KMS-11 (cell line): ENCODE measurements at regions not wholly inside any gene's neighbourhood (a gene's known extent, or its start where the extent isn't known, plus 50 kb on each side); places are given as distances from the start of the nearest gene placed in this dataset.

Experiments
- H2AFZ ChIP-seq: fragments of 200-600 bp; sonication (generic); 2 replicates; pipeline ENCODE4 v1.6.1; 2016; ENCODE audit warnings: antibody characterized with exemption, mixed run types, low read depth
- H3K27ac ChIP-seq: fragments of 200-600 bp; sonication (generic); 2 replicates; pipeline ENCODE4 v1.6.1; 2016; ENCODE audit warnings: mild to moderate bottlenecking, mixed run types
- H3K27me3 ChIP-seq: fragments of 200-600 bp; sonication (generic); 2 replicates; pipeline ENCODE4 v1.6.1; 2017; ENCODE audit warnings: mild to moderate bottlenecking, low read depth, mixed run types, moderate library complexity; ENCODE audit not compliant: insufficient read depth
- H3K36me3 ChIP-seq: fragments of 200-600 bp; sonication (generic); 2 replicates; pipeline ENCODE4 v1.6.1; 2017; ENCODE audit warnings: mild to moderate bottlenecking, mixed run types; ENCODE audit not compliant: insufficient read depth
- H3K4me1 ChIP-seq: fragments of 200-600 bp; sonication (generic); 2 replicates; pipeline ENCODE4 v1.6.1; 2016; ENCODE audit warnings: mild to moderate bottlenecking, low read depth, mixed run types; ENCODE audit not compliant: poor library complexity, severe bottlenecking
- H3K4me2 ChIP-seq: fragments of 200-600 bp; sonication (generic); 2 replicates; pipeline ENCODE4 v1.7.0; 2016; ENCODE audit warnings: mild to moderate bottlenecking, mixed run types
- H3K4me3 ChIP-seq: fragments of 200-600 bp; sonication (generic); IDR thresholded peaks from 2 replicates; pipeline ENCODE4 v1.6.1; 2017; ENCODE audit warnings: low read depth, low read length, mixed read lengths; ENCODE audit not compliant: insufficient read depth
- H3K79me2 ChIP-seq: fragments of 200-600 bp; sonication (generic); 2 replicates; pipeline ENCODE4 v1.6.1; 2016; ENCODE audit warnings: low read depth, mixed run types; ENCODE audit not compliant: insufficient read depth
- H3K9ac ChIP-seq: fragments of 200-600 bp; sonication (generic); 2 replicates; pipeline ENCODE4 v1.6.1; 2016; ENCODE audit warnings: mild to moderate bottlenecking, mixed run types
- H4K20me1 ChIP-seq: fragments of 200-600 bp; sonication (generic); 2 replicates; pipeline ENCODE4 v1.6.1; 2016; ENCODE audit warnings: mild to moderate bottlenecking, mixed run types; ENCODE audit not compliant: insufficient read depth
- TF ChIP-seq, protein P1 (sequence below): fragments of 200-600 bp; sonication (generic); conservative IDR thresholded peaks from 2 replicates; pipeline ENCODE4 v1.6.1; 2017; ENCODE audit warnings: low read depth, mild to moderate bottlenecking, antibody characterized with exemption, low read length, moderate library complexity, mixed read lengths

- H2AFZ ChIP-seq, result no peak overlapping the region
Observed at GRCh38 chr5:92444888-92445287, 1061.8 kb upstream of the ARRDC3 start.

GRCh38 chr5:92435781-92436180 lies 1052.7 kb upstream of the ARRDC3 start:
- H3K36me3 ChIP-seq, result no peaks in the 10 kb centered on the region
- TF ChIP-seq, protein P1, sequence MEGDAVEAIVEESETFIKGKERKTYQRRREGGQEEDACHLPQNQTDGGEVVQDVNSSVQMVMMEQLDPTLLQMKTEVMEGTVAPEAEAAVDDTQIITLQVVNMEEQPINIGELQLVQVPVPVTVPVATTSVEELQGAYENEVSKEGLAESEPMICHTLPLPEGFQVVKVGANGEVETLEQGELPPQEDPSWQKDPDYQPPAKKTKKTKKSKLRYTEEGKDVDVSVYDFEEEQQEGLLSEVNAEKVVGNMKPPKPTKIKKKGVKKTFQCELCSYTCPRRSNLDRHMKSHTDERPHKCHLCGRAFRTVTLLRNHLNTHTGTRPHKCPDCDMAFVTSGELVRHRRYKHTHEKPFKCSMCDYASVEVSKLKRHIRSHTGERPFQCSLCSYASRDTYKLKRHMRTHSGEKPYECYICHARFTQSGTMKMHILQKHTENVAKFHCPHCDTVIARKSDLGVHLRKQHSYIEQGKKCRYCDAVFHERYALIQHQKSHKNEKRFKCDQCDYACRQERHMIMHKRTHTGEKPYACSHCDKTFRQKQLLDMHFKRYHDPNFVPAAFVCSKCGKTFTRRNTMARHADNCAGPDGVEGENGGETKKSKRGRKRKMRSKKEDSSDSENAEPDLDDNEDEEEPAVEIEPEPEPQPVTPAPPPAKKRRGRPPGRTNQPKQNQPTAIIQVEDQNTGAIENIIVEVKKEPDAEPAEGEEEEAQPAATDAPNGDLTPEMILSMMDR, result no peak
- no peaks in the 10 kb centered on the region for H4K20me1 ChIP-seq
- H3K4me1 ChIP-seq, result no peaks in the 10 kb centered on the region
- no peak overlapping the region for H3K9ac ChIP-seq
- H3K27me3 ChIP-seq, result no peaks in the 10 kb centered on the region
- H3K27ac ChIP-seq, result no peak overlapping the region
- H2AFZ ChIP-seq, result no peak overlapping the region
- H3K4me3 ChIP-seq, result no peak overlapping the region
- H3K4me2 ChIP-seq, result no peak overlapping the region
- no peaks in the 10 kb centered on the region for H3K79me2 ChIP-seq

More at GRCh38 chr5:92444888-92445287, 1061.8 kb upstream of the ARRDC3 start:
- no peak overlapping the region for H3K4me3 ChIP-seq
- no peaks in the 10 kb centered on the region for H3K79me2 ChIP-seq
- no peak overlapping the region for H3K9ac ChIP-seq
- TF ChIP-seq, protein P1, result no peak
- no peaks in the 10 kb centered on the region for H3K4me1 ChIP-seq
- H3K27ac ChIP-seq, result no peak overlapping the region
- no peak overlapping the region for H3K4me2 ChIP-seq
- H3K27me3 ChIP-seq, result no peaks in the 10 kb centered on the region
- no peaks in the 10 kb centered on the region for H4K20me1 ChIP-seq
- H3K36me3 ChIP-seq, result no peaks in the 10 kb centered on the region

DNA sequence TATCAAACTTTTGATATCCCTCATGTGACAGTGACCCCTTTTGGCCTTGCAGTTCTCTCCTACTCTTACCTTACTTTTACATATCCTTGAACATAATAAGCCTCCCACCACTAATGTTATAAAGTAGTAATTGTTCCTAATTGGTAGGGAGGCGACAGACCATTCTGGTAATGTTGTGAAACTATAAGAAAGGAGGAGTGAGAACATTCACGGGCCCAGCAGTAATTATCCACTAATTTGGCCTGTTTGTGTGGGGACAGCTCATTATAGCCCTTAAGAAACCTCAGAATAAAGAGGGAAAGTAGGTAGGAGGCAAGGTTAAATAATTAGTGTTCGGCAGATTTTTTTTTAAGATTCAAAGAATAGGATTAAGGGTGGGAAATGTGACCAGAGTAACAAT lies 1046.5 kb upstream of the ARRDC3 start:
- Histone ChIP-seq H3K36me3 (no peaks in the 10 kb centered on the region), H3K79me2 (no peaks in the 10 kb centered on the region), H3K27ac (no peak overlapping the region), H3K27me3 (no peaks in the 10 kb centered on the region), H3K4me1 (peaks cover 6% of the 10 kb centered on the region), H3K4me2 (no peak overlapping the region), H2AFZ (no peak overlapping the region), H3K4me3 (no peak overlapping the region), H3K9ac (no peak overlapping the region), H4K20me1 (no peaks in the 10 kb centered on the region)
- TF ChIP-seq, protein P1, result no peak

DNA sequence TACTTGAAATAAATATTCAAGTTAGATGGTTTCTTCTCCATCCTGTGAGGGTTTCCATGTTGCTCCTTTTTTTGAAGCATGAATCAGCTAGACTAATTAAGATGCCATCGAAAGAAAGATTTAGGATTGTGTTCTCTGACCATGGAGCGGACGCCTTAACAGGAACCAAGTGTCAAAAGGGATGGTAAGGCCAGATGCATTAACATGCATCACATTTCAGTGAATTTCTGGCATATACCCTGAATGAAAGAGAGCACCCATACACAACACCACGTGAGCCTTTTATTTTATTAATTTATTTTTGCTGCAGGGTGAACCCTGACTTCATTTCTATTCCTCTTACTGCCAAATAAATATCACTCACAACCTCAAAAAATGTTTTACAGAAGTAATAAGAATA lies 1045.3 kb upstream of the ARRDC3 start:
- no peak overlapping the region for H3K27ac ChIP-seq
- H3K36me3 ChIP-seq, result no peaks in the 10 kb centered on the region
- no peak overlapping the region for H3K9ac ChIP-seq
- H2AFZ ChIP-seq, result no peak overlapping the region
- TF ChIP-seq, protein P1, result no peak
- H3K4me1 ChIP-seq, result peaks cover 6% of the 10 kb centered on the region
- H3K4me3 ChIP-seq, result no peak overlapping the region
- no peaks in the 10 kb centered on the region for H4K20me1 ChIP-seq
- H3K4me2 ChIP-seq, result no peak overlapping the region
- H3K79me2 ChIP-seq, result no peaks in the 10 kb centered on the region
- H3K27me3 ChIP-seq, result no peaks in the 10 kb centered on the region
